ENCODE measurements at regions not wholly inside any gene's neighbourhood (a gene's known extent, or its start where the extent isn't known, plus 50 kb on each side); places are given as distances from the start of the nearest gene placed in this dataset.

- no peaks in the 10 kb centered on the region for H3K27me3 Mint-ChIP-seq (ENCODE audit: low read depth)
- H3K27ac Mint-ChIP-seq: no peak overlapping the region
- TF ChIP-seq ARID4B (CRISPR knock-in tag; IDR thresholded peaks at IDR 0.05; ENCODE audit: borderline replicate concordance) (no peak), GABPB1 (CRISPR knock-in tag; IDR thresholded peaks at IDR 0.05) (no peak), HMGXB4 (CRISPR knock-in tag; IDR thresholded peaks at IDR 0.05) (no peak), IRF1 (CRISPR knock-in tag; IDR thresholded peaks at IDR 0.05) (no peak), PRRX2 (CRISPR knock-in tag; IDR thresholded peaks at IDR 0.05) (no peak), ATF3 (CRISPR knock-in tag; conservative IDR thresholded peaks at IDR 0.05) (no peak), FOXJ3 (CRISPR knock-in tag; IDR thresholded peaks at IDR 0.05; ENCODE audit: borderline replicate concordance) (no peak), CBFB (CRISPR knock-in tag; IDR thresholded peaks at IDR 0.05; ENCODE audit: low read depth) (no peak), FOXP4 (CRISPR knock-in tag; IDR thresholded peaks at IDR 0.05) (no peak), ZNF425 (CRISPR knock-in tag; conservative IDR thresholded peaks at IDR 0.05) (no peak), NR2C2 (CRISPR knock-in tag; IDR thresholded peaks at IDR 0.05) (no peak)
- H3K4me3 Mint-ChIP-seq: no peak overlapping the region
- DNase-seq (ENCODE audit: low spot score) (no peak), ATAC-seq (no peak)
- H3K36me3 Mint-ChIP-seq: no peaks in the 10 kb centered on the region
- ChIA-PET POLR2A (no interaction called here), CTCF (no interaction called here)
- H3K9me3 Mint-ChIP-seq: no peaks in the 10 kb centered on the region
- H3K4me1 Mint-ChIP-seq: no peaks in the 10 kb centered on the region
Observed at GRCh38 chr13:84528408-84529070, 646.3 kb upstream of the SLITRK1 start.

- Mint-ChIP-seq H3K27ac (no peak overlapping the region), H3K9me3 (no peaks in the 10 kb centered on the region), H3K4me1 (no peaks in the 10 kb centered on the region), H3K4me3 (no peak overlapping the region), H3K36me3 (no peaks in the 10 kb centered on the region), H3K27me3 (ENCODE audit: low read depth) (no peaks in the 10 kb centered on the region)
- CTCF ChIA-PET: no interaction called here
- DNase-seq (ENCODE audit: low spot score) (no peak), ATAC-seq (no peak)
- POLR2A ChIA-PET: no interaction called here
- no peak for TF ChIP-seq IRF2 (CRISPR knock-in tag; IDR thresholded peaks at IDR 0.05; ENCODE audit: borderline replicate concordance, low read depth)
- no peak for TF ChIP-seq ZBTB21 (CRISPR knock-in tag; IDR thresholded peaks at IDR 0.05; ENCODE audit: borderline replicate concordance)
- no peak for TF ChIP-seq E2F5 (CRISPR knock-in tag; IDR thresholded peaks at IDR 0.05)
- no peak for TF ChIP-seq KAT7 (CRISPR knock-in tag; IDR thresholded peaks at IDR 0.05; ENCODE audit: borderline replicate concordance)
- no peak for TF ChIP-seq NR2C2 (CRISPR knock-in tag; IDR thresholded peaks at IDR 0.05)
- TF ChIP-seq TP53 (CRISPR knock-in tag; IDR thresholded peaks at IDR 0.05): no peak
- no peak for TF ChIP-seq MYBL2 (CRISPR knock-in tag; IDR thresholded peaks at IDR 0.05)
- TF ChIP-seq ELF4 (CRISPR knock-in tag; IDR thresholded peaks at IDR 0.05; ENCODE audit: low read depth): no peak
- no peak for TF ChIP-seq ZNF232 (CRISPR knock-in tag; IDR thresholded peaks at IDR 0.05)
- TF ChIP-seq MXD4 (CRISPR knock-in tag; IDR thresholded peaks at IDR 0.05; ENCODE audit: borderline replicate concordance): no peak
- TF ChIP-seq CREB1 (CRISPR knock-in tag; IDR thresholded peaks at IDR 0.05): no peak
- TF ChIP-seq GRHL2 (CRISPR knock-in tag; IDR thresholded peaks at IDR 0.05; ENCODE audit: insufficient replicate concordance, severe bottlenecking): no peak
- TF ChIP-seq NFE2L1 (CRISPR knock-in tag; IDR thresholded peaks at IDR 0.05): no peak
Observed at GRCh38 chr13:84525865-84526264, 643.6 kb upstream of the SLITRK1 start.
